ENCODE measurements at regions not wholly inside any gene's neighbourhood (a gene's known extent, or its start where the extent isn't known, plus 50 kb on each side); places are given as distances from the start of the nearest gene placed in this dataset.

DNA sequence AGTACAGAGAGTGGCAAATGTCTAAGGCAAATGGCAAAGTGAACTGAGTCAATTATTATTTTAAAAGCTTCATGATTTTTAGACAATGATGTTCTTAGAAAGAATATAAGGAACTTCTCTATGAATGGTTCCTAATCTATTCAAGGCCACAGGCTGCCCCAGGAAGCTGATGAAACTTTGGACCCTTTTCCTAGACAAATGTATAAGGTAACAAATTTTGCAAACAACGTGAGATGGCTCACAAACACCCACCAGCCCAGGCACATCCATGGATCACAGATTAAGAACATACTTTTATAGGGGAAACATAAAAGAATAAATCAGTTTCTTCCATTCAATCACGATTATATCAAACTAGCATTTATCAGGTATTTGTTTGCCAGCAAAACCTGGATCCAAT lies 659.0 kb downstream of the IRS1 start:
- DNase-seq: no peak

- no peak for DNase-seq
Observed at GRCh38 chr2:226139759-226140158, 659.9 kb downstream of the IRS1 start.

DNA sequence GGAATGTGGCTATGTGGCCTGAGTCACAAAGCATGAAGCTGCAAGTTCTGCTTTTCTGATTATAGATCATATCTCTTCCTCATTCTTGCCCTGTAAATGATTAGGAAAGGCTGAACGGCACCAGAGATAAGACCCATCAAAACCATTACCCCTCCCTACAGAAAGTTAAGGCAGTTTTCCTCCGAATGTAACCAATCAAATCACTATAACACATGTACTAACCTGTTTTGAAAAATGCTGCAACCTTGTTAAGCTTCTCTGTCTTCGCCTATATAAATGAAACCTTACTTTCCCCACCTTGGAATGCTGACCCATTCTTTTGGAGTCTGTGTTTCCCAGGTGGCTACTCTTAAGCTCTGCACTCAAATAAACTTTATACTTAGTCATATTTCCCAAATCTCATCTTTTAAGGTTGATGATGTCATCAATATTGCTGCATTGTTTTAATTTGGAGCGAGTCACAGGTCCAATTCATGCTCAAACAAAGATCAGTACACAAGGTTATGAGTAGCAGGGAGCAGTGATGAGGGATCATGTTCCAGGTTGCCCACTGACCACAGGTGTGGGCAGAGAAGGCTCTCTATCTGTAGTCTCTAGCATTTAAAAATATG lies 662.3 kb downstream of the IRS1 start:
- DNase-seq: no peak

- peak; percentile 42 for DNase-seq
Observed at GRCh38 chr2:226136739-226137138, 662.9 kb downstream of the IRS1 start.

- no peak for DNase-seq
Observed at GRCh38 chr2:226135861-226136548, 663.6 kb downstream of the IRS1 start.

DNA sequence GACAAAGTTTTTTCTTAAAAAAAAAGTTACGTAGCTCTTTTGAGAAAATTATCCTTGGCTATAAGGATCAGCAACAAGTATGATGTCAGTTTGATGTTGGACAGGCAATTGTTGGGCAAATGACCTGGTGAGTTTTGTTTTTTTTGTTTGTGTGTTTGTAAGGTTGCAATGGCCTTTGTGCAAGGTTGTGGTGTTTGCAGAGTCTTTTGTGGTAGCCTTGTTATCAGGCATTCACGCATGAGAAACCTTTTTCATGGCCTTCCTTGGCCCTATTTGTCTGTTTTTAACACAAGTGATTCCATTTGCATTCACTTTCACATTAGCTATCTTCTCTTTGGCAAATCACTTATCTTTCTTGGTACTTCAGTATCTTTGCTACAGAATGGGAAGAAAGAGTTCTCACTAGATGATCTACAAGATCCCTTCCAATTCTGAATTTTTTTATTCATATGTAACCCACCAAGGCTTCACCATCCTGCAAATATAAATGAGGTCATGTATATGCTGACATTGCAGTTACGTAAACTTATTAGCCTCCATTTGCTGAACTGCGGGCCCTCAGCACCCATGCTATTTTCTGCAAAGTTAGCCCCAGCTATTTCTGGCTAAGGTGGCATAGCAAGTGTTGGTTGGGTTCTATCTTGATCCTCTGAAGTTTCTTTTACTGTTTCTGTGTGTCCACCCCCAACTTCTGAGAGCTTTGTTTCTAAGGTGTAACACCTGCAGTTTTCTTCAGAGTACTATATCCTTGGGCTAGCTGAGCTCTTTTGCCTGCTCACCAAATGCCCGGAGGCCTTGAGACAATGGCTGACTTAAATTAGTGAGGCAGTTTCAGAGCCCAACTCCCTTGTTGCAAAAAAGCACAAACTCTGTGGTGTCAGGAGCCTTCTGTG lies 667.1 kb downstream of the IRS1 start:
- no peak for DNase-seq

DNA sequence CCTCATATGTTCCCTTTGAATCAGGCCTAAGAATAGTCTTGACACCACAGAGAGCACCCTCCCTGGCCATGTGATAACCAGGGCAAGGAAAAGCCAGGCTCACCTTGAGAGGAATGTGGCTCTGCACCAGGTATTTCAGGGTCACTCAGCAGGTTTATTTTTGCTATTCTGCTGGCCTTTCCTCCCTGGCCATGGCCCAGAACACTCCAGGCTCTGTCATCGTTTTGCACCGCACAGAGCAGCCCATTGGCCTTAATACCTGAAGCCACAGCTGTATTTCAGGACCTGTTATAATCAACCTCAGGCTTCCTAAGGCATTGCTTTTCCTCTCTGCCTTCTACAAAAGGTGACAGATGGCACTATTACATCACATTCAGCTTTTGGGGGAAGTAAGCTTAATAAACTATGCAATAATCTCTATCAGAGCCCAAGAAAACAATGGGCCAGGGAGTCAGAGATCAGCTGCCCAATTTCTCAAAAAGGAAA lies 668.3 kb downstream of the IRS1 start:
- DNase-seq: no peak

GRCh38 chr2:226130192-226130591 lies 669.4 kb downstream of the IRS1 start:
- DNase-seq: no peak

DNA sequence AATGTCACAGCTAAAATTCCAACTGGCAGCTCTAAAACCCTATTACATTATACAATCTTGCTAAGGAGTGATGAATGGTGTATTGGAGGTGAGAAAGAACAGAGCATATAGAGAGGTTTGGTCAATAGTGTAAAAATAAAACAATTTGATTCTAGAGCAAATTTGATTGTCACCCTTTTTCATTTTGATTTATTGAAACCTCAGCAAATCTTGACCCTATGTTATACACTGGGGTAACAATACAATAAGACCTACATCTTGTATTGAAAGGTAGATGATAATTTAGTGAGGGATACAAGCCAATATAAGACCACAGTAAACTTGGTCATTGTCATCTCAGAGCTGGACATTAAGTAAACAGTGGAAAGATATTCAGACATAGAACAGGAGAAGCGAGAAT lies 671.9 kb downstream of the IRS1 start:
- no peak for DNase-seq

- no peak for DNase-seq
Observed at GRCh38 chr2:226126104-226126503, 673.5 kb downstream of the IRS1 start.

- no peak for DNase-seq
Observed at GRCh38 chr2:226125176-226125883, 674.3 kb downstream of the IRS1 start.

GRCh38 chr2:226124548-226125011 lies 675.0 kb downstream of the IRS1 start:
- DNase-seq: no peak

- DNase-seq: no peak
Observed at GRCh38 chr2:226123300-226123699, 676.3 kb downstream of the IRS1 start.

DNA sequence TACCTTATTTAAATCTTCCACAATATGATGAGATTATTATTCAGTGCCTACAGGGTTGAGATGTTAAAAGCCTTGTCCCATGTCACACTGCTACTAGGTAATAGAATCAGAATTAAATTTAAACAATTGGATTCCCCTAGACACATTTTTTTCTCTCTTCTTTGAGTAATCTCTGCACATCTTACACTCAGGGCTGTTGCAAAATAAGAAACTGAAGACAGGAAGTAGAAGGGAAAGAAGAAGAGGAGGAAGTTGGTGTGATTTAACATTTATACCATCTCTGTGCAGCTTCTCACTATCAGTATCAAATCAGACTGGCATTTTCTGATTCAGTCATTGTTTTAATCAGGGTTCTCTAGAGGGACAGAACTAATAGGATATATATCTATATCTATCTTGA lies 677.6 kb downstream of the IRS1 start:
- DNase-seq: no peak

GRCh38 chr2:226121046-226121738 lies 678.4 kb downstream of the IRS1 start:
- DNase-seq: no peak

- no peak for DNase-seq
Observed at GRCh38 chr2:226118471-226119429, 680.9 kb downstream of the IRS1 start.

- no peak for DNase-seq
Observed at GRCh38 chr2:226117510-226118065, 682.0 kb downstream of the IRS1 start.

GRCh38 chr2:226116346-226116745 lies 683.3 kb downstream of the IRS1 start:
- no peak for DNase-seq

GRCh38 chr2:226115832-226116200 lies 683.8 kb downstream of the IRS1 start:
- no peak for DNase-seq

GRCh38 chr2:226115102-226115831 lies 684.4 kb downstream of the IRS1 start:
- no peak for DNase-seq

Data from CD4-positive, alpha-beta T cell treated with Interferon gamma for 1 hour (primary cell).